ENCODE measurements at regions not wholly inside any gene's neighbourhood (a gene's known extent, or its start where the extent isn't known, plus 50 kb on each side); places are given as distances from the start of the nearest gene placed in this dataset.

DNA sequence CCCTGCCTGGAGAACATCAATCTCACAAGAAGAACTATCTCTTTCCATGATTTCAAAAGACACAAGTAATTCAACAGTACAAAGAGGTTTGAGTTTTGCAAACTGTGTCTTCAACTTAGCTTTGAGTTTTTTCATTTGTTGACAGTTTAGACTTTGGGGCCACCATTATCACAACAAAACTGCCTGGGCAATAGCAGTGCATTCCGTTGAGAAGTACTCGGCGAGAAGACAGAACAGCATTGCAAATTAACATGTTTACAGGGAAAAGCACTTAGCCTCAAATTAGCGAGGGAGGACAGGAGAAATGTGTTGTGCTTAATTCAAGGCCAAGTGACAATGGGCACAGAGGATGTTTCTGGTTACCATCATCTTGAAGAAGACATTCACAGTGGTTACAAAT lies 133.2 kb upstream of the MPPED2 start:
- TF ChIP-seq, protein P1, sequence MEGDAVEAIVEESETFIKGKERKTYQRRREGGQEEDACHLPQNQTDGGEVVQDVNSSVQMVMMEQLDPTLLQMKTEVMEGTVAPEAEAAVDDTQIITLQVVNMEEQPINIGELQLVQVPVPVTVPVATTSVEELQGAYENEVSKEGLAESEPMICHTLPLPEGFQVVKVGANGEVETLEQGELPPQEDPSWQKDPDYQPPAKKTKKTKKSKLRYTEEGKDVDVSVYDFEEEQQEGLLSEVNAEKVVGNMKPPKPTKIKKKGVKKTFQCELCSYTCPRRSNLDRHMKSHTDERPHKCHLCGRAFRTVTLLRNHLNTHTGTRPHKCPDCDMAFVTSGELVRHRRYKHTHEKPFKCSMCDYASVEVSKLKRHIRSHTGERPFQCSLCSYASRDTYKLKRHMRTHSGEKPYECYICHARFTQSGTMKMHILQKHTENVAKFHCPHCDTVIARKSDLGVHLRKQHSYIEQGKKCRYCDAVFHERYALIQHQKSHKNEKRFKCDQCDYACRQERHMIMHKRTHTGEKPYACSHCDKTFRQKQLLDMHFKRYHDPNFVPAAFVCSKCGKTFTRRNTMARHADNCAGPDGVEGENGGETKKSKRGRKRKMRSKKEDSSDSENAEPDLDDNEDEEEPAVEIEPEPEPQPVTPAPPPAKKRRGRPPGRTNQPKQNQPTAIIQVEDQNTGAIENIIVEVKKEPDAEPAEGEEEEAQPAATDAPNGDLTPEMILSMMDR (IDR thresholded peaks at IDR 0.05): no peak
- TF ChIP-seq EZH2phosphoT487 (IDR thresholded peaks at IDR 0.05) (no peak), EZH2 (IDR thresholded peaks at IDR 0.05) (no peak)

Measured in neural progenitor cell (in vitro differentiated cells).